ENCODE measurements at regions not wholly inside any gene's neighbourhood (a gene's known extent, or its start where the extent isn't known, plus 50 kb on each side); places are given as distances from the start of the nearest gene placed in this dataset.

DNA sequence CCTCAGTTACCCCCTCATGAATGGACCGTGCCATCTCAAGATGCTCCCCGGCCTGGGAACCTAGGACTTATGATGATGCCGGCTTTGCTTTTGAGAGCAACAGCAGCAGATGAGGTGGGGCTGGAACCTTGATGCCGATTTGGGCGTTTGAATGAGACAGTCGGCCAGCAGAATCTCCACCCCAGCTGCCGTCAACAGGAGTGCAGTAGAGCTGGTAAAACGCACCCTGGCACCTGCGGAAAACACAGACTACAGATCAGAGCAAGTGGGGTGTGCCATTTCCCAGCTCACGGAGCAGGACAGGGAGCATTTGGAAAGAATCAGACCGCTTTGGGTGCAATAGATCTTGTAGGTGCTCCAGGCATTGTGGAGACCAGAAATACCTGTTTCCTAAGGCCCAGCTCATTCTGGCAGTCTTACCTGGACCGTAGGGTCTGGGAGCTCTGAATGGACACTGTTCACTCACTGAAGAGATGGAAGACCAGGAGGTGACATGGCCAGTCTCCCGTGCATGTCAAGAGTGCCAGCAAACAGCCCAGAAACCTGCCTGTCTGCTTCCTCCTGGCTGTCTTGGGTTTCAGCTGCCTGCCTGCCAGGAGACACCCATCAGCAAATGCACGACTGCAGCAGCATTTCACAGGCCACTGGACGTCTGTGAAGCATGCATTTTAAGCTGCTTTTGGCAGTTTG lies 317.7 kb upstream of the IRX4 start:
- TF ChIP-seq, protein P1, sequence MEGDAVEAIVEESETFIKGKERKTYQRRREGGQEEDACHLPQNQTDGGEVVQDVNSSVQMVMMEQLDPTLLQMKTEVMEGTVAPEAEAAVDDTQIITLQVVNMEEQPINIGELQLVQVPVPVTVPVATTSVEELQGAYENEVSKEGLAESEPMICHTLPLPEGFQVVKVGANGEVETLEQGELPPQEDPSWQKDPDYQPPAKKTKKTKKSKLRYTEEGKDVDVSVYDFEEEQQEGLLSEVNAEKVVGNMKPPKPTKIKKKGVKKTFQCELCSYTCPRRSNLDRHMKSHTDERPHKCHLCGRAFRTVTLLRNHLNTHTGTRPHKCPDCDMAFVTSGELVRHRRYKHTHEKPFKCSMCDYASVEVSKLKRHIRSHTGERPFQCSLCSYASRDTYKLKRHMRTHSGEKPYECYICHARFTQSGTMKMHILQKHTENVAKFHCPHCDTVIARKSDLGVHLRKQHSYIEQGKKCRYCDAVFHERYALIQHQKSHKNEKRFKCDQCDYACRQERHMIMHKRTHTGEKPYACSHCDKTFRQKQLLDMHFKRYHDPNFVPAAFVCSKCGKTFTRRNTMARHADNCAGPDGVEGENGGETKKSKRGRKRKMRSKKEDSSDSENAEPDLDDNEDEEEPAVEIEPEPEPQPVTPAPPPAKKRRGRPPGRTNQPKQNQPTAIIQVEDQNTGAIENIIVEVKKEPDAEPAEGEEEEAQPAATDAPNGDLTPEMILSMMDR (IDR thresholded peaks at IDR 0.05) = no peak
- TF ChIP-seq POLR2A (IDR thresholded peaks at IDR 0.05) = no peak

All from ovary (tissue), 3 donors.